ENCODE measurements at regions not wholly inside any gene's neighbourhood (a gene's known extent, or its start where the extent isn't known, plus 50 kb on each side); places are given as distances from the start of the nearest gene placed in this dataset.

GRCh38 chr5:56359809-56360685 is 126.9 kb upstream of the ANKRD55 start:
- Histone ChIP-seq H3K27ac (peak overlapping the region in 2 of 5 donors; percentile 34 to 55), H3K4me1 (peaks cover 3 to 40% (median 22%) of the 10 kb centered on the region in 4 donors), H3K36me3 (no peaks in the 10 kb centered on the region), H3K4me3 (no peak overlapping the region), H3K27me3 (no peaks in the 10 kb centered on the region), H3K9me3 (no peaks in the 10 kb centered on the region)
- WGBS, 5 donors = 81 to 86% (median 84%) methylated on average over 7 of the region's 7 CpGs
- no peak for DNase-seq
- intact Hi-C loops (cut with DNase I; ENCODE audit: low total_unique reads) = no loop called here
- TF ChIP-seq POLR2A (IDR thresholded peaks at IDR 0.05) (no peak), CTCF (IDR thresholded peaks at IDR 0.05) (no peak), EP300 (IDR thresholded peaks at IDR 0.05) (no peak), POLR2AphosphoS5 (IDR thresholded peaks at IDR 0.05) (no peak)

- Histone ChIP-seq H3K4me3 (no peak overlapping the region), H3K27ac (peak overlapping the region in 4 of 5 donors; percentile 18 to 55 (median 38)), H3K9me3 (no peaks in the 10 kb centered on the region), H3K36me3 (no peaks in the 10 kb centered on the region), H3K27me3 (no peaks in the 10 kb centered on the region), H3K4me1 (peaks cover 3 to 40% (median 22%) of the 10 kb centered on the region in 4 donors)
- intact Hi-C loops (cut with DNase I; ENCODE audit: low total_unique reads) = no loop called here
- DNase-seq = peak; percentile 53 to 82
- whole genome bisulfite sequencing, 5 donors = 26 to 42% (median 37%) methylated on average over 12 of the region's 12 CpGs
- TF ChIP-seq POLR2A (IDR thresholded peaks at IDR 0.05) = no peak
- TF ChIP-seq POLR2AphosphoS5 (IDR thresholded peaks at IDR 0.05) = no peak
- TF ChIP-seq CTCF (IDR thresholded peaks at IDR 0.05) = no peak
- TF ChIP-seq EP300 (IDR thresholded peaks at IDR 0.05) = no peak
These were observed 125.9 kb upstream of the ANKRD55 start for GRCh38 chr5:56358703-56359681.

GRCh38 chr5:56358046-56358445 is 124.9 kb upstream of the ANKRD55 start:
- TF ChIP-seq POLR2A (IDR thresholded peaks at IDR 0.05) (no peak), POLR2AphosphoS5 (IDR thresholded peaks at IDR 0.05) (no peak), CTCF (IDR thresholded peaks at IDR 0.05) (no peak), EP300 (IDR thresholded peaks at IDR 0.05) (no peak)
- H3K27me3 ChIP-seq = no peaks in the 10 kb centered on the region
- no peak for DNase-seq
- intact Hi-C loops (cut with DNase I; ENCODE audit: low total_unique reads) = no loop called here
- H3K27ac ChIP-seq = peak overlapping the region in 1 of 5 donors; percentile 34
- no peak overlapping the region for H3K4me3 ChIP-seq
- peaks cover 3 to 40% (median 22%) of the 10 kb centered on the region in 4 donors for H3K4me1 ChIP-seq
- H3K36me3 ChIP-seq = no peaks in the 10 kb centered on the region
- H3K9me3 ChIP-seq = no peaks in the 10 kb centered on the region
- WGBS, 5 donors = 89 to 100% (median 93%) methylated on average over 1 of the region's 1 CpG

GRCh38 chr5:56357426-56357825 is 124.3 kb upstream of the ANKRD55 start:
- Histone ChIP-seq H3K27ac (no peak overlapping the region), H3K36me3 (no peaks in the 10 kb centered on the region), H3K4me1 (peaks cover 3 to 40% (median 22%) of the 10 kb centered on the region in 4 donors), H3K9me3 (no peaks in the 10 kb centered on the region), H3K4me3 (no peak overlapping the region), H3K27me3 (no peaks in the 10 kb centered on the region)
- intact Hi-C loops (cut with DNase I; ENCODE audit: low total_unique reads) = no loop called here
- no peak for DNase-seq
- no peak for TF ChIP-seq EP300 (IDR thresholded peaks at IDR 0.05)
- TF ChIP-seq CTCF (IDR thresholded peaks at IDR 0.05) = no peak
- TF ChIP-seq POLR2A (IDR thresholded peaks at IDR 0.05) = no peak
- no peak for TF ChIP-seq POLR2AphosphoS5 (IDR thresholded peaks at IDR 0.05)

Measured in stomach (tissue), 8 donors.